ENCODE measurements at regions not wholly inside any gene's neighbourhood (a gene's known extent, or its start where the extent isn't known, plus 50 kb on each side); places are given as distances from the start of the nearest gene placed in this dataset.

DNA sequence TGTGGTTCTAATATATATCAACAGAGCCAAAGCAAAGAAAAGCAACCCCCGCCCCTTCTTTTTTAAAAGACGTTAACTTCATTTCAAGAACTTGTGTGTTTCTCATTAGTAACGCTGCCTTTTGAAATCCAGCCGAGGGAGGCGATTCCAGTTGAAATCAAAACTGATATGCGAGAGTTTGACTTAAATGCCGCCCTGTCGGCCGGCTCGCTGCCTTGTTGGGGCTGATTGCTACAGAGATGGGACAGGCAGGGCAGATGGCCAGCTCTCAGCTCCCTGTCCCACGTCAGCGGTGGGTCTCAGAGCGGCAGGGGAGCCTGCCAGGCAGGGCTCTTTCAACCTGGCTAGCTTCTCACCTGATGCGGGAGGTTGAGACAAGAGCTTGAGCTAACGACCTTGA is 51.9 kb upstream of the ALX4 start:
- Histone ChIP-seq H3K4me1 (no peaks in the 10 kb centered on the region), H3K9me3 (peaks cover 0 to 10% (median 4%) of the 10 kb centered on the region in 4 donors), H3K36me3 (no peaks in the 10 kb centered on the region), H3K4me3 (no peak overlapping the region), H3K27me3 (peaks cover 0 to 64% (median 0%) of the 10 kb centered on the region in 3 donors), H3K27ac (no peak overlapping the region)
- DNase-seq: no peak
- TF ChIP-seq, protein P1, sequence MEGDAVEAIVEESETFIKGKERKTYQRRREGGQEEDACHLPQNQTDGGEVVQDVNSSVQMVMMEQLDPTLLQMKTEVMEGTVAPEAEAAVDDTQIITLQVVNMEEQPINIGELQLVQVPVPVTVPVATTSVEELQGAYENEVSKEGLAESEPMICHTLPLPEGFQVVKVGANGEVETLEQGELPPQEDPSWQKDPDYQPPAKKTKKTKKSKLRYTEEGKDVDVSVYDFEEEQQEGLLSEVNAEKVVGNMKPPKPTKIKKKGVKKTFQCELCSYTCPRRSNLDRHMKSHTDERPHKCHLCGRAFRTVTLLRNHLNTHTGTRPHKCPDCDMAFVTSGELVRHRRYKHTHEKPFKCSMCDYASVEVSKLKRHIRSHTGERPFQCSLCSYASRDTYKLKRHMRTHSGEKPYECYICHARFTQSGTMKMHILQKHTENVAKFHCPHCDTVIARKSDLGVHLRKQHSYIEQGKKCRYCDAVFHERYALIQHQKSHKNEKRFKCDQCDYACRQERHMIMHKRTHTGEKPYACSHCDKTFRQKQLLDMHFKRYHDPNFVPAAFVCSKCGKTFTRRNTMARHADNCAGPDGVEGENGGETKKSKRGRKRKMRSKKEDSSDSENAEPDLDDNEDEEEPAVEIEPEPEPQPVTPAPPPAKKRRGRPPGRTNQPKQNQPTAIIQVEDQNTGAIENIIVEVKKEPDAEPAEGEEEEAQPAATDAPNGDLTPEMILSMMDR (IDR thresholded peaks at IDR 0.05): no peak
- no peak for TF ChIP-seq POLR2A (IDR thresholded peaks at IDR 0.05)
- TF ChIP-seq POLR2AphosphoS5 (IDR thresholded peaks at IDR 0.05): no peak
- no peak for TF ChIP-seq EP300 (IDR thresholded peaks at IDR 0.05)
- intact Hi-C loops (cut with DNase I; ENCODE audit: low total_unique reads): no loop called here
- 48 to 65% (median 60%) methylated on average over 13 to 15 of the region's 15 CpGs for WGBS, 5 donors

GRCh38 chr11:44363116-44363515 is 53.2 kb upstream of the ALX4 start:
- H3K9me3 ChIP-seq: peaks cover 0 to 10% (median 4%) of the 10 kb centered on the region in 4 donors
- H3K27ac ChIP-seq: no peak overlapping the region
- intact Hi-C loops (cut with DNase I; ENCODE audit: low total_unique reads): no loop called here
- no peak for TF ChIP-seq EP300 (IDR thresholded peaks at IDR 0.05)
- TF ChIP-seq, protein P1 (IDR thresholded peaks at IDR 0.05): no peak
- no peak for TF ChIP-seq POLR2AphosphoS5 (IDR thresholded peaks at IDR 0.05)
- no peak for TF ChIP-seq POLR2A (IDR thresholded peaks at IDR 0.05)
- no peak overlapping the region for H3K4me3 ChIP-seq
- peaks cover 0 to 58% (median 0%) of the 10 kb centered on the region in 3 donors for H3K27me3 ChIP-seq
- no peak for DNase-seq
- H3K4me1 ChIP-seq: no peaks in the 10 kb centered on the region
- WGBS, 5 donors: 34 to 65% (median 50%) methylated on average over 3 of the region's 3 CpGs
- no peaks in the 10 kb centered on the region for H3K36me3 ChIP-seq

DNA sequence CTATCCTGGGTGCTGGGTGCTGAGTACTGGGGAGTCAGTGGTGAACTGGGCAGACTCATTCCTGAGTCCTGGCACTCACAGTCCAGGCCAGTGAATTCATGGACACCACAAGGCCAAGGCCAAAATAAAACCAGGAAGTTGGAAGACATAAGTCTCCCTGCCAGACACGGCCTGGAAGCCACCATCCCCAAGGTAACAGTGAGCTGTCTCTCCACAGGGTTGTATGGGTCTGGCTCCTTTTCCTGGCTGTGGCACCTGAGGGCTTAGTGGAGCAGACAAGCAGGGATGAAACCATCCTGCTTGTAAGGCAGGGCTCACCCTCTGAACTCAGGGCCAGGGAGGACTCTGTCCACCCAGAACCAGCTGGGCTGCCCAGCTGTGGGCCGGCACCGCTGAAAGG is 54.7 kb upstream of the ALX4 start:
- Histone ChIP-seq H3K27me3 (peaks cover 0 to 48% (median 0%) of the 10 kb centered on the region in 3 donors), H3K9me3 (peaks cover 0 to 10% (median 4%) of the 10 kb centered on the region in 4 donors), H3K4me3 (no peak overlapping the region), H3K36me3 (no peaks in the 10 kb centered on the region), H3K27ac (no peak overlapping the region), H3K4me1 (no peaks in the 10 kb centered on the region)
- no peak for TF ChIP-seq EP300 (IDR thresholded peaks at IDR 0.05)
- TF ChIP-seq, protein P1 (IDR thresholded peaks at IDR 0.05): no peak
- TF ChIP-seq POLR2AphosphoS5 (IDR thresholded peaks at IDR 0.05): no peak
- TF ChIP-seq POLR2A (IDR thresholded peaks at IDR 0.05): no peak
- DNase-seq: no peak
- intact Hi-C loops (cut with DNase I; ENCODE audit: low total_unique reads): no loop called here
- 87 to 91% (median 88%) methylated on average over 3 of the region's 3 CpGs for WGBS, 5 donors

- intact Hi-C loops (cut with DNase I; ENCODE audit: low total_unique reads): no loop called here
- H3K9me3 ChIP-seq: peaks cover 0 to 10% (median 4%) of the 10 kb centered on the region in 4 donors
- DNase-seq: no peak
- no peak for TF ChIP-seq POLR2AphosphoS5 (IDR thresholded peaks at IDR 0.05)
- 73 to 82% (median 76%) methylated on average over 8 to 9 of the region's 9 CpGs for WGBS, 5 donors
- no peaks in the 10 kb centered on the region for H3K36me3 ChIP-seq
- H3K27me3 ChIP-seq: peaks cover 0 to 43% (median 0%) of the 10 kb centered on the region in 3 donors
- no peaks in the 10 kb centered on the region for H3K4me1 ChIP-seq
- no peak overlapping the region for H3K4me3 ChIP-seq
- no peak overlapping the region for H3K27ac ChIP-seq
These were observed 55.7 kb upstream of the ALX4 start for GRCh38 chr11:44365616-44366015.

DNA sequence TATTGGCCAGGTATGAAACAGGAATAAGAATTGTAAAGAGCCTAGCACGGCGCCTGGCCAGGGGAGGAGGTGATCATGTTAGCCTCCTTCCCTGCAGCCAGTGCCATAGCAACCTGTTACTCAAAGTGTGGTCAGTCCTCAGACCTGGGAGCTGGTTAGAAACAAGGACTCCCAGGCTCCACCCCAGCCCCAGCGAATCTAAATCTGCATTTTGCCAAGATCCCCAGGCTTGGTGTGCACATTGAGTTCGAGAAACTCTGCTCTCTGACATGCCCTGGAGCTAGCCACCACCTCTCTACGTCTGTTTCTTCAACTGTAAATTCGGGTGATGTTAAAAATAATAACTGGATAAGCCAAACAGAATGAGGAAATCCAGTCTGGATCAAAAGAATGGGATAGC is 56.1 kb upstream of the ALX4 start:
- intact Hi-C loops (cut with DNase I; ENCODE audit: low total_unique reads): no loop called here

More for the DNA sequence above, 56.1 kb upstream of the ALX4 start:
- H3K4me1 ChIP-seq: no peaks in the 10 kb centered on the region
- 61 to 71% (median 67%) methylated on average over 5 to 6 of the region's 6 CpGs for WGBS, 5 donors
- peaks cover 0 to 43% (median 0%) of the 10 kb centered on the region in 3 donors for H3K27me3 ChIP-seq
- TF ChIP-seq EP300 (IDR thresholded peaks at IDR 0.05): no peak
- TF ChIP-seq POLR2A (IDR thresholded peaks at IDR 0.05): no peak
- TF ChIP-seq, protein P1 (IDR thresholded peaks at IDR 0.05): no peak
- TF ChIP-seq POLR2AphosphoS5 (IDR thresholded peaks at IDR 0.05): no peak
- no peak overlapping the region for H3K27ac ChIP-seq
- no peaks in the 10 kb centered on the region for H3K36me3 ChIP-seq
- H3K4me3 ChIP-seq: no peak overlapping the region
- H3K9me3 ChIP-seq: peaks cover 0 to 10% (median 4%) of the 10 kb centered on the region in 4 donors
- no peak for DNase-seq

Measured in stomach (tissue), 8 donors.